ENCODE measurements at regions not wholly inside any gene's neighbourhood (a gene's known extent, or its start where the extent isn't known, plus 50 kb on each side); places are given as distances from the start of the nearest gene placed in this dataset.

- DNase-seq (ENCODE audit: low read depth), result peak; percentile 17
Observed at GRCh38 chr7:34275624-34276023, 370.3 kb downstream of the BMPER start.

DNA sequence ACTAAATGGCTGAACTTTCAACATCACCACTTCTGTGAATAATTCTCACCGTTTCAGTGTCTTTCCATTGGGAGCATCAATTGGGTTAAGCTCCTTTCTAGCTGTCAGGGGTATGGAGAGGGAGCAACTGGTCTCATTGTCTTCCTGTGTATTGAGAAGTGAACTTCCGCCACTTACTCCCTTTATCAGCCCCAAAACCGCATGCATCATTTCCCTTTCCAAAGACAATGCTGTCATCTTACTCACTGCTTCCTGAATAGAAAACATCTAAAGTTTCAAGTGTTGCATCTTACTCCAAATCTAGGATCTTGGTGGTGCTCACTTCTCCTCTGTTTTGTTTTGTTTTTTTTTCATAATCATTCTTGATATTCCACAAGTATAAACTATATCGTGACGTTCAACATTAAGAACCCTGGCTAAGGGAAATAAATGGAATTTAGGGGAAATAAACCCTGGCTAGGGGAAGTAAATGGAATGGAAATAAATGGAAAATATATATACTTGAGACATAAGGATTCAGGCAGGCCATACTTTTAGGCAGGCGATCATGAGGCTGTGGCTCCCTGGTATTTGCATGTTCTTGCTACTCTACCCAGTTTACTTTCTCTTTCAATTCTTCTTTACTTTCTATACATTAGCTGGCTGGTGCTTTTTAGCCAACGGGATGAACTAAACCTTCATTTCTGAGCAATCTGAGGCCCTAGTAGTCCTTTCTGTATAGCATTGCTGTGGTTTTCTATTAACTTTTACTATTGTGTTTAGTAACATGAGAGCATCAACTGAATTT, 371.9 kb downstream of the BMPER start:
- DNase-seq (ENCODE audit: low read depth), result peak; percentile 82

- peak; percentile 32 for DNase-seq (ENCODE audit: low read depth)
Observed at GRCh38 chr7:34277803-34278199, 372.5 kb downstream of the BMPER start.

- DNase-seq (ENCODE audit: low read depth), result no peak
Observed at GRCh38 chr7:34281260-34281659, 375.9 kb downstream of the BMPER start.

DNA sequence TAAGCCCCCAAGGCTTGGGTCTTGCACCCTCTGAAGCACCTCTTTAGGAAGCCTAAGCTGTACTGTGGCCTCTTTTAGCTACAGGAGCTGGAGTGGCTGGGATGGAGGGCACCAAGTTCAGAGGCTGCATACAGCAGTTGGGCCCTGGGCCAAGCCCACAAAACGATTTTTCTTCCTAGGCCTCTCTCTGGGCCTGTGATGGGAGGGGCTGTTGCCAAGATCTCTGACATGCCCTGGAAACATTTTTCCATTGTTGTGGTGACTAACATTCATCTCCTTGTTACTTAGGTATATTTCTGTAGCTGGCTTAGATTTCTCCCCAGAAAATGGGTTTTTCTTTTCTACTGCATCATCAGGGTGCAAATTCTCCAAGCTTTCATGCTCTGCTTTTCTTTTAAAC, 375.7 kb upstream of the NPSR1 start:
- no peak for DNase-seq (ENCODE audit: low read depth)

GRCh38 chr7:34296663-34297062, 361.4 kb upstream of the NPSR1 start:
- DNase-seq (ENCODE audit: low read depth), result no peak

DNA sequence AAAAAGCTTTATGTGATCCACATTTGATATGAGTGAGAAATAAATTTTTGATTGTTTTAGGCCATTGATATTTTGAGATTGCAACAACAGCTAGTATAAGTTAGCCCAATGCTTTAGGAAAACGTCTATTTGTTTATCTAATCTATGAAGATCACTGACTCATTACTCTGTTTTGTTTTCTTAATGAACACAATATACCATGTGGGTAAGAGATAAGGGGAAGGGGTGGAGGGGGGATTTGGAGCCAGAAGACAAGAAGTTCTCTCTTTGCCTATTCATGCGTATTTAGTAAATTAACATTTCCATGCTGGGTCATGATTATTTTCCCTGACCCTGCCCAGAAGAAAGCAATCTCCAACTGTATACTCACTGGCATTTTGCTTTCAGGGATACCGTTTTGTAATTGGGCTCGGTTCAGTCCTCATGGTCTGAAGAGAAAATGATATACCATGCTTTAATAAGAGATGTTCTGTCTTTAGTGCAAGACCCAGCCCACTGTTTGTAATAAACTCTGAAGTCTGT, 359.5 kb upstream of the NPSR1 start:
- DNase-seq (ENCODE audit: low read depth), result peak; percentile 40

- no peak for DNase-seq (ENCODE audit: low read depth)
Observed at GRCh38 chr7:34299066-34299465, 359.0 kb upstream of the NPSR1 start.

DNA sequence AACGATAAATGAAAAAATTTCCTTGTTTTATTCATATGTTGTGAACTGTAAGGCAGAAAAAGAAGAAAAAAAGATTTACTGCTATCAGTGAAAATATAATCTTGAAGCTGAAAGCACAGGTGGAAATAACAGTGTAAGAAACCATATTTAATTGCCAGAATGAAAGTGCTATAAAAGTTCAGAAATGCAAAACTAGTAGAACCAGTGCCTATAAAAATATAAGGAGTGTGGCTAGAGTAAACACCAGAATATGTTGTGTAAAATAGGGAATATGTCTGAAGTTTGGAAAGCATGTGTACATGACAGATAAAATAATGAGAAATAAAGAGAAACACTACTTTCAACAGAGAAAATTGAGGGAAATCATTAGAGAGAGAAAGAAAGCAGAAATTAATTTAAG, 350.5 kb upstream of the NPSR1 start:
- DNase-seq (ENCODE audit: low read depth), result no peak

GRCh38 chr7:34308595-34308994, 349.4 kb upstream of the NPSR1 start:
- DNase-seq (ENCODE audit: low read depth), result no peak

GRCh38 chr7:34309116-34309515, 348.9 kb upstream of the NPSR1 start:
- peak; percentile 16 for DNase-seq (ENCODE audit: low read depth)

GRCh38 chr7:34309584-34309983, 348.4 kb upstream of the NPSR1 start:
- DNase-seq (ENCODE audit: low read depth), result no peak

- DNase-seq (ENCODE audit: low read depth), result no peak
Observed at GRCh38 chr7:34311591-34311990, 346.4 kb upstream of the NPSR1 start.

DNA sequence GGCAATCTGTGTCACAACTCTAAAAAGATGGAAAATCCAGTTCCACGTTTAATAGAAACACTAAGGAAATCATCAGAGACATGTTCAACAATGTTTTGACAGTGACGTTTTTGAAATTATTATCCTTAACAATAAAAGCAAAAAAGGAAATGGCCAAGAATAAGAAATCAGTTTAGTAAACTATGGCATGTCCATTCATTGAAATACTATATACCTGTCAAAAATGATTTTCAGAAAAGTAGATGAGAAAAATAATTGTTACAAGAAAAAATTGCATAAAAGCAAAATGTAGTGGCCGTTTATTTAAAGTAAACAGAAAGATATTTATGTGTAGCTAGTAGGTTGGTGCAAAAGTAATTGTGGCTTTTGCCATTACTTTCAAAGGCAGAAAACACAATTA, 345.4 kb upstream of the NPSR1 start:
- DNase-seq (ENCODE audit: low read depth), result no peak

GRCh38 chr7:34313289-34313688, 344.7 kb upstream of the NPSR1 start:
- DNase-seq (ENCODE audit: low read depth), result no peak

DNA sequence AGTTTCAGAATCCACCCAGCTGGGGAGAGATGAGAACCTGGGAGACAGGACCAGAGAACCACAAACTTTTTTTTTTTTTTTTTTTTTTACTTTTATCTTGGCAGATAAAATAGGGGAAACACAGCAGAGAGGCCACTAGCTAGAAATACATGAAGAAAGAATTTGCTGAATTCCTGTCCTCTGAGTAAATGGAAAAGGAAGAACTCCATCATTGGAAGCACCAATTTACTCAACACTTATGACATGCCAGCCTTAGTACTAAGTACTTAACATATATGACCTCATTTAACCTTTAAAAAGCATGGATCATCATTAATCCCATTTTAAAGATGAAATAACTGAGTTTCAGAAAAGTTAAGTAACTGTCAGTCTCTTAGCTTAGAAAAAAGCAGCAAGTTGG, 343.0 kb upstream of the NPSR1 start:
- peak; percentile 48 for DNase-seq (ENCODE audit: low read depth)

DNA sequence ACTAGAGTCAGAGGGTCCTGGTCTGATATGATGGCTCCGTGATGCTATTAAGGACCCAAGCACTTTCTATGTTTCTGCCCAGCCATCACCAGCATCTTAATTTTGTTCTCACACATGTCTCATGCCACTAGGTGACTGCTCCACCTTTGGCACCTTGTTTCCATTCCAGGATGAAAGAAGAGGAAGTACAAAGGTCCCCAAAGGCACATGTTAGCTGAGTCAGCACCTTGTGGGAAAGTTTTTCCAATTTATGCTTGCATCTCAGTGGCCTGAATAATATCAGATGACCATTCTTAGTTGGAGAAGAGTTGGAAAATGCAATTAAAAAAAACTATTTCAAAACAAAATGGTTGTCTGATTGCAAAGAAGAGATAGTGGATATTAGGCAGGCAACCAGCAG, 341.0 kb upstream of the NPSR1 start:
- DNase-seq (ENCODE audit: low read depth), result no peak

DNA sequence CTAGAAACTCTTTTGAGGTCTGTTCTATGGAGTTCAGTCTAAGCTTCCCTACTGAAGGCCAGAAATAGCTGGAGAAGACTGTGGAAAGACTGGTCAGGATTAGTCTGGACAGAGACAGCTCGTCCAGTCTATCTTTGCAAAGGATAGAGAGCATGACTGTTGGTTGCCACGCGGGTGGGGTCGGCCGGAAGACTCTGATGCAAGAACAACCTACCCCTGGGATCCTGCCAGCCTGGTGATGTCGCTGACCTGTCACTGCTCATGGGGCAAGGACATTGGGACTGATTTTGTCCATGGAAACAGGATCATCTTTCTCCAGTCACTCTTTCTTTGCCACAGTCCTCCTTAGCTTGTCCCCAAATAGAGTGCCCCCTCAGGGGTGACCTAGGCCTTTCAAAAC, 337.6 kb upstream of the NPSR1 start:
- no peak for DNase-seq (ENCODE audit: low read depth)

GRCh38 chr7:34320926-34321661, 336.9 kb upstream of the NPSR1 start:
- peak; percentile 85 for DNase-seq (ENCODE audit: low read depth)

DNA sequence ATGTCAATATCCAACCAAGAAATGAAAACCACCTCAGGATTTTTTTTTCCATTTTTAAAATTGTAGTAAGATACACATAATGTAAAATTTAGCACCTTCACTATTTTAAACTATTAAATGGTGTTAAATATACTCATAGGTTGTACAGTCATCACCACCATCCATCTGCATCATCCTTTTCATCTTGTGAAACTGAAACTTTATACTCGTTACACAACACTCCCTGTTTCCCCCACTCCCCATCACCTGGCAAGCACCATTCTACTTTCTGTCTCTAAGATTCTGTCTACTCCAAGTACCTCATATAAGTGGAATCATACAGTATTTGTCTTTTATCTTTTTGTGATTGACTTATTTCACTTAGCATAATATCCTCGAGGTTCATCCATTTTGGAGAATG, 335.2 kb upstream of the NPSR1 start:
- peak; percentile 33 for DNase-seq (ENCODE audit: low read depth)

- DNase-seq (ENCODE audit: low read depth), result no peak
Observed at GRCh38 chr7:34327681-34328080, 330.3 kb upstream of the NPSR1 start.

GRCh38 chr7:34330308-34330707, 327.7 kb upstream of the NPSR1 start:
- no peak for DNase-seq (ENCODE audit: low read depth)

- no peak for DNase-seq (ENCODE audit: low read depth)
Observed at GRCh38 chr7:34331102-34331501, 326.9 kb upstream of the NPSR1 start.
